Left lung (tissue), 4 donors: ENCODE measurements at regions not wholly inside any gene's neighbourhood (a gene's known extent, or its start where the extent isn't known, plus 50 kb on each side); places are given as distances from the start of the nearest gene placed in this dataset.

Source experiments
- ATAC-seq: fragments of 200-7000 bp; cut with Tn5 transposase; one replicate; pipeline ENCODE4 v1.9.1; 2020; ENCODE audit warnings: moderate library complexity
- DNase-seq, 4 donors: peaks; one replicate each; pipeline ENCODE4 v3.0.0-alpha.2; 2013 to 2020
- H3K27ac ChIP-seq, 2 donors: fragments of 200-600 bp; sonication (generic) in 1 of 2; one replicate each; pipeline versions ENCODE4 v1.5.0 to v1.8.0; 2020 to 2021
- H3K27me3 ChIP-seq, 2 donors: fragments of 200-600 bp; sonication (generic) in 1 of 2; one replicate each; pipeline versions ENCODE4 v1.5.0 to v1.8.0; 2020 to 2021
- H3K36me3 ChIP-seq, 2 donors: fragments of 200-600 bp; sonication (generic) in 1 of 2; one replicate each; pipeline versions ENCODE4 v1.5.0 to v1.8.0; 2020 to 2021
- H3K4me1 ChIP-seq, 2 donors: fragments of 200-600 bp; one replicate each; pipeline ENCODE4 v1.8.0; 2021
- H3K4me3 ChIP-seq, 2 donors: fragments of 200-600 bp; sonication (generic) in 1 of 2; one replicate each; pipeline versions ENCODE4 v1.5.0 to v1.8.0; 2020 to 2021; ENCODE audit warnings: mild to moderate bottlenecking in 1 of 2
- H3K9me3 ChIP-seq, 2 donors: fragments of 200-600 bp; sonication (generic) in 1 of 2; one replicate each; pipeline versions ENCODE4 v1.5.0 to v1.8.0; 2020 to 2021
- intact Hi-C, 2 donors: fragments of 100-400 bp; cut with DNase I; formaldehyde crosslinking; loops; one replicate each; pipeline versions ENCODE4 v1.11.2 to v1.14.2; 2022
- TF ChIP-seq, protein P1 (sequence below), 2 donors: fragments of 200-600 bp; sonication (generic) in 1 of 2; IDR thresholded peaks; one replicate each; pipeline versions ENCODE4 v1.5.0 to v1.8.0; 2021; ENCODE audit warnings: antibody characterized with exemption in 2 of 2
- donor health status: DM: no; HTN: yes; CAD: no.
- donor health status: DM: no; HTN: no; CAD: no.

- H3K27ac ChIP-seq: no peak overlapping the region
- intact Hi-C loops: no loop called here
- H3K4me1 ChIP-seq: no peaks in the 10 kb centered on the region
- no peaks in the 10 kb centered on the region for H3K27me3 ChIP-seq
- no peak overlapping the region for H3K4me3 ChIP-seq
- no peaks in the 10 kb centered on the region for H3K36me3 ChIP-seq
- DNase-seq (no peak), ATAC-seq (no peak)
- H3K9me3 ChIP-seq: no peaks in the 10 kb centered on the region
- TF ChIP-seq, protein P1, sequence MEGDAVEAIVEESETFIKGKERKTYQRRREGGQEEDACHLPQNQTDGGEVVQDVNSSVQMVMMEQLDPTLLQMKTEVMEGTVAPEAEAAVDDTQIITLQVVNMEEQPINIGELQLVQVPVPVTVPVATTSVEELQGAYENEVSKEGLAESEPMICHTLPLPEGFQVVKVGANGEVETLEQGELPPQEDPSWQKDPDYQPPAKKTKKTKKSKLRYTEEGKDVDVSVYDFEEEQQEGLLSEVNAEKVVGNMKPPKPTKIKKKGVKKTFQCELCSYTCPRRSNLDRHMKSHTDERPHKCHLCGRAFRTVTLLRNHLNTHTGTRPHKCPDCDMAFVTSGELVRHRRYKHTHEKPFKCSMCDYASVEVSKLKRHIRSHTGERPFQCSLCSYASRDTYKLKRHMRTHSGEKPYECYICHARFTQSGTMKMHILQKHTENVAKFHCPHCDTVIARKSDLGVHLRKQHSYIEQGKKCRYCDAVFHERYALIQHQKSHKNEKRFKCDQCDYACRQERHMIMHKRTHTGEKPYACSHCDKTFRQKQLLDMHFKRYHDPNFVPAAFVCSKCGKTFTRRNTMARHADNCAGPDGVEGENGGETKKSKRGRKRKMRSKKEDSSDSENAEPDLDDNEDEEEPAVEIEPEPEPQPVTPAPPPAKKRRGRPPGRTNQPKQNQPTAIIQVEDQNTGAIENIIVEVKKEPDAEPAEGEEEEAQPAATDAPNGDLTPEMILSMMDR (IDR thresholded peaks at IDR 0.05): no peak
Measured at GRCh38 chr21:15373941-15374340, 309.1 kb upstream of the NRIP1 start.

DNA sequence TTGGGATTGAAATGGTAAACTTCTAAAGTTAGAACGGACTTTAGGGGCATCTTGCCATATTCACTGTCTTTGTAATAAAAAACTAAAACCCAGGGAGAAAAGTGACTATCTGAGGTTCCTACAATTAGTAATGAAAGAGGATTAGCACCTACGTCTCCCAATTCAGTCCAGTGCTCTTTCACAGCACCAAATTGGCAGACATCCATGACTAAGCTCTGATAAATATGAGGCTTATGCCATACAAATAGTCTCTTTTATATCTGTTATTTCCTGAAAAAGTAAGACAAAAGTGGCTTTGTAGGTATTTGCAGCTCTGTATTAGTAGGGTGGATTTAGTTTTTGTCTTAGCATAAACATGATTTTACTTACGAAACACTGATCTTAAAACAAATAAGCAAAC lies 315.0 kb upstream of the NRIP1 start:
- Histone ChIP-seq H3K36me3 (no peaks in the 10 kb centered on the region), H3K27ac (no peak overlapping the region), H3K4me1 (no peaks in the 10 kb centered on the region), H3K27me3 (no peaks in the 10 kb centered on the region), H3K9me3 (no peaks in the 10 kb centered on the region), H3K4me3 (no peak overlapping the region)
- intact Hi-C loops: no loop called here
- ATAC-seq (no peak), DNase-seq (no peak)
- TF ChIP-seq, protein P1 (IDR thresholded peaks at IDR 0.05): no peak

DNA sequence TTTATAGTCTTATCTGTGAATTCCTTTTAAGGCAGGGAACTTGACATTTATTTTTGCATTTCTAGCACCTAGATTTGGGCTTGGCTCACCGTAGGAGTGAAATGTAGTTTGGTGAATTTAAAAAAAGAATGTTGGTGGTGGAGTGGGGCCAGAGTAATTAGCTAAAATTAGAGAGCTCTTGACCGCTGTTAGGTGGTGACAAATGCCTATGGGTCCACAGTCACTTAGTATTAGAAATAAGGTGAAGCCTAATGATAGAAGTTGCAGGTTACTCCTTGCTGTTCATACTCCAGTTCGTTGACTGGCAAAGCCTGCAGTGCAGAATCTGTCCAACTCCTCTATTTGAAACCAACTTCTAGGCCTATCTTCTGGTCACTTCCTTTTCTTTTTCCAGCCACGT lies 318.8 kb upstream of the NRIP1 start:
- Histone ChIP-seq H3K27ac (no peak overlapping the region), H3K36me3 (no peaks in the 10 kb centered on the region), H3K4me1 (no peaks in the 10 kb centered on the region), H3K9me3 (no peaks in the 10 kb centered on the region), H3K4me3 (no peak overlapping the region), H3K27me3 (no peaks in the 10 kb centered on the region)
- DNase-seq (no peak), ATAC-seq (no peak)
- intact Hi-C loops: no loop called here
- TF ChIP-seq, protein P1 (IDR thresholded peaks at IDR 0.05): no peak

DNA sequence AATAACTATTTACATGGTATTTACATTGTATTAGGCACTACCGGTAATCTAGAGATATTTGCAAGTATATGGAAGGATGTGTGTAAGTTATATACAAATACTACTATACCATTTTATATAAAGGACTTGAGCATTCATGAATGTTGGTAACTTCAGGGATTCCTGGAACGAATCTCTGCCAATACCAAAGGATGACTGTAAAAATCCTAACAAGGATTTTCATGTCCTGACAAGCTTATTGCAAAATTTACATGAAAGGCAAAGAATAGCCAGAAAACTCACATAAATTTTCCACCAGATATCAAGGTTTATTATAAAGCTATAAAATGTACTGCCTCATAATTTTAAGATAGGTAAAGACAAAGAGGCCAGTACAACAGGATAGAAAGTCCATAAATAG lies 325.2 kb upstream of the NRIP1 start:
- no peak for ATAC-seq

DNA sequence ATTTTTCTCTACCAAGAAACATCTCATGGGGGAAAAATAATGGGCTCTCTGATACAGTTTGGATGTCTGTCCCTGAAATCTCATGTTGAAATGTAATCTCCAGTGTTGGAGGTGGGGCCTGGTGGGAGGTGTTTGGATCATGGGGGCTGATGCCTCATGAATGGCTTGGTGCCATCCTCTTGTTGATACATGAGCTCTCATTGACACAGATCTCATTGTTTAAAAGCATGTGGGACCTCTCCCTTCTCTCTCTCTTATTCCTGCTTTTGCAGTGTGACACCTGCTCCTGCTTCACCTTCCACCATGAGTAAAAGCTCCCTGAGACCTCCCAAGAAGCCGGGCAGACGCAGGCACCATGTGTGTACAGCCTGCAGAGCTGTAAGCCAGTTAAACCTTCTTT lies 332.5 kb upstream of the NRIP1 start:
- H3K4me1 ChIP-seq: no peaks in the 10 kb centered on the region
- H3K36me3 ChIP-seq: no peaks in the 10 kb centered on the region
- TF ChIP-seq, protein P1 (IDR thresholded peaks at IDR 0.05): no peak
- no peak overlapping the region for H3K4me3 ChIP-seq
- ATAC-seq: no peak
- H3K27me3 ChIP-seq: no peaks in the 10 kb centered on the region
- no peak overlapping the region for H3K27ac ChIP-seq
- intact Hi-C loops: no loop called here
- no peaks in the 10 kb centered on the region for H3K9me3 ChIP-seq
- DNase-seq: no peak

More for the DNA sequence above, 325.2 kb upstream of the NRIP1 start:
- Histone ChIP-seq H3K36me3 (no peaks in the 10 kb centered on the region), H3K4me1 (no peaks in the 10 kb centered on the region), H3K27ac (no peak overlapping the region), H3K4me3 (no peak overlapping the region), H3K9me3 (no peaks in the 10 kb centered on the region), H3K27me3 (no peaks in the 10 kb centered on the region)
- TF ChIP-seq, protein P1 (IDR thresholded peaks at IDR 0.05): no peak
- no peak for DNase-seq
- intact Hi-C loops: no loop called here
